GM10266 (cell line): ENCODE measurements at regions not wholly inside any gene's neighbourhood (a gene's known extent, or its start where the extent isn't known, plus 50 kb on each side); places are given as distances from the start of the nearest gene placed in this dataset.

Experiments
- DNase-seq: peaks from one replicate; pipeline ENCODE4 v3.0.0; 2012; ENCODE audit errors: extremely low spot score
- TF ChIP-seq, protein P1 (sequence below): IDR thresholded peaks from 2 replicates; pipeline ENCODE4 v1.5.1; 2012; ENCODE audit warnings: mild to moderate bottlenecking, low read depth; ENCODE audit not compliant: control insufficient read depth, insufficient read depth; ENCODE audit errors: missing control alignments

DNA sequence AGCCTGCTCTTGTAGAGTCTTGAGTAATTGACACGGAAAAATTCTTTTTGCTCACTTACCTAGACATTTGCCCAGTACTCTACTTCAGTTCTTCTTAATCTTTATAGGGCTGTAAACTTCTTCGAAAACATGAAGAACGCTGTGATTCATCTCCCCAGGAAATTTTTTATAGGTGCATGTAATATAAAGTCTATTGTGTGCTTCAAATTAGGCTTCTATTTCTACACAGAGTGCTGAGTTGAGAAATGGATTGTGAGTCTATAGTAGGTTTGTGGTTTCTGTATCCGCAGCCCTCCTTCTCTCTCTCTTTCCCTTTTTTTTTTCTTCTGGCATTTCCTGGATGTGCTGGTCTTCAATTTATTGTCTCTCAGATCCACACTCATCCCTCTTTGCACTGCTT is 183.3 kb upstream of the DCBLD2 start:
- TF ChIP-seq, protein P1, sequence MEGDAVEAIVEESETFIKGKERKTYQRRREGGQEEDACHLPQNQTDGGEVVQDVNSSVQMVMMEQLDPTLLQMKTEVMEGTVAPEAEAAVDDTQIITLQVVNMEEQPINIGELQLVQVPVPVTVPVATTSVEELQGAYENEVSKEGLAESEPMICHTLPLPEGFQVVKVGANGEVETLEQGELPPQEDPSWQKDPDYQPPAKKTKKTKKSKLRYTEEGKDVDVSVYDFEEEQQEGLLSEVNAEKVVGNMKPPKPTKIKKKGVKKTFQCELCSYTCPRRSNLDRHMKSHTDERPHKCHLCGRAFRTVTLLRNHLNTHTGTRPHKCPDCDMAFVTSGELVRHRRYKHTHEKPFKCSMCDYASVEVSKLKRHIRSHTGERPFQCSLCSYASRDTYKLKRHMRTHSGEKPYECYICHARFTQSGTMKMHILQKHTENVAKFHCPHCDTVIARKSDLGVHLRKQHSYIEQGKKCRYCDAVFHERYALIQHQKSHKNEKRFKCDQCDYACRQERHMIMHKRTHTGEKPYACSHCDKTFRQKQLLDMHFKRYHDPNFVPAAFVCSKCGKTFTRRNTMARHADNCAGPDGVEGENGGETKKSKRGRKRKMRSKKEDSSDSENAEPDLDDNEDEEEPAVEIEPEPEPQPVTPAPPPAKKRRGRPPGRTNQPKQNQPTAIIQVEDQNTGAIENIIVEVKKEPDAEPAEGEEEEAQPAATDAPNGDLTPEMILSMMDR, result no peak
- no peak for DNase-seq

DNA sequence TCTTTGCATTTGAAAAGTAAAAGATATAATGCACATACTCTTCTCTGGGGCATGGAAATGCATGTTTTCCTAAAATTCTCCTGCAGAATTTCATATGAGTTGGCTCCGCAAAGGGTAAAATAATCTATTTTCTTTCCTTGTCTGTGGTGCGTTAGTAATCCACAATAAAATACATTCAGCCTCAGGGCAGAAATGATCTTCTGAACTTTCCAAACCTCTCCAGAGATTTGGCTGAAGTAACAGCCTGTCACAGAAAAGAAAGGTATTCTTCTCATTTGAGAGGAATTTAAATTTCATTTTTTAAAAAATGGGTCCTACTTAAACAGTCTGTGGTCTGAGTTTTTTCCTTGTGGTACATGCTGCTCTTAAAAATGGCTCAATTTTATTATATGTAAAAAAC is 182.7 kb upstream of the DCBLD2 start:
- no peak for DNase-seq

DNA sequence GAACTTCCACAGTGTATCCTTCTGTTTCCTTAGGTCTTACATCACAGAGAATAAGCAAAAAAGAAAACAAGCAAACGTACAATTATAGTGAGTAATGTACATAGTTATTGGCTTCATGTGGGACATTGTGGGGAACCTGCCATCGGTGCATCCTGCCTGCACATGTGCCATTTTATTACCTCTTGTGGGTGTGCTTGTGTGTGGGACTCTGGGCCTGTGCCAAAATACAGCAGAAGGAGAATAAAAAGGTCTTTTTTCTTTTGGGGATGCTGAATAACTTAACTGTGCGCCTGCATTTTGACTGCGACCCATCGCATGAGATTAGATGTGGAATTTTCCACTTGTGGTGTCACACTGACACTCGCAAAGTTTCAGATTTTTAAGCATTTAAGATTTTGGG is 169.6 kb upstream of the DCBLD2 start:
- DNase-seq, result no peak
- TF ChIP-seq, protein P1, result no peak

More for the DNA sequence above, 182.7 kb upstream of the DCBLD2 start:
- TF ChIP-seq, protein P1, result no peak

DNA sequence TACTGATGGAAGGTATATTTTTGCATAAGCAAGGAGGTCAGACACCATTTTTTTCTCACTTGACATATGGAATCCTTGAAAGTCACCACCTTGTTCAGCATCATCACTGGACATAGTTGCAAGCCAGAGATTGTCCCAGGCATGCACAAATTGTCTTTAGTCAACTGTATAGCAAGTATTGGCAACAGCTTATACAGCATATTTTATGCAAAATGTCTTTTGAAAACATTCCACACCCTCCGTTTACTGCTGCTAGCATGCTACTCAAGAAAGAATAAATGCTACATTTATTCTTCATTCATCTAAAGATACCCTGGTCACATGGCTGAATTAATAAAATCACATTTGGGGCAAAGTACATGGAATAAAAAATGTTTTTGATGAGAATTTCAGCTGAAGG is 168.5 kb upstream of the DCBLD2 start:
- DNase-seq, result no peak
- TF ChIP-seq, protein P1, result no peak

DNA sequence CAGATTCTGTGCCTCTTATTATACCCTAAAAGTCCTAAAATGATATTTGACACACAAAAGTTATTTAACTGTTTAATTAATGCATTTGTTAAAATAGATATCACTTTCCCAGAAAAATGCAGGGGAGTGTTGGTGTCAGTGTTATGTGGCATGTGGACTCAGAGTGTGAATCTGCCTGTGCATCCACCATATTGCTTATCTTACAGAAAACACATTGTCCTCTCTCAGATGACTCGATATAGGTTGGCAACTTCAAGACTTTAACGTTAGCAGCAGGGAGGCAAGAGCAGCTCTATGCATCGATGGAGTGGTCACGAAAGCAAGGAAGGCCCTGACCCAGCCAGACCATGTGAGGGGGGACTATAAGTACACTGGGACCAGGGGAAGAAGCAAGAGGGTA is 165.4 kb upstream of the DCBLD2 start:
- no peak for DNase-seq
- TF ChIP-seq, protein P1, result no peak

DNA sequence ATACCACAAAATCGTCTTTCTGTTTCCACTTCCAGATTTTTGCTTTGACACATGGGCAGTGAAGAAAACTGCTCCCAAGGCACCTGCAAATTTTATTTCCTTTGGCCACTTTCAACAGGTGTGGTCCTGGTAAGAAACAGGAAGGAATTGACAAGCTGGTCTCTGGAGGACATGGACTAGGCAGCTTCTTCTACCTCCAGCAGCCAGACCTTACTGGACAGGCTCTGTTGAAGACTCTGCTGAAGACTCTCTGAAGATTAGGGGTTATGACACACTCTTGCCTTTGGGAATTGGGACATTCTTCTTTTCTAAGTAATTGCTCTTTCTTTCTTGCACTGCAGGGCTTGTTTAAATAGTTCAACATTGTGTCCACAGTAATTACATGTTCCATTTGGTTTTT is 147.7 kb upstream of the DCBLD2 start:
- DNase-seq, result no peak
- TF ChIP-seq, protein P1, result no peak

DNA sequence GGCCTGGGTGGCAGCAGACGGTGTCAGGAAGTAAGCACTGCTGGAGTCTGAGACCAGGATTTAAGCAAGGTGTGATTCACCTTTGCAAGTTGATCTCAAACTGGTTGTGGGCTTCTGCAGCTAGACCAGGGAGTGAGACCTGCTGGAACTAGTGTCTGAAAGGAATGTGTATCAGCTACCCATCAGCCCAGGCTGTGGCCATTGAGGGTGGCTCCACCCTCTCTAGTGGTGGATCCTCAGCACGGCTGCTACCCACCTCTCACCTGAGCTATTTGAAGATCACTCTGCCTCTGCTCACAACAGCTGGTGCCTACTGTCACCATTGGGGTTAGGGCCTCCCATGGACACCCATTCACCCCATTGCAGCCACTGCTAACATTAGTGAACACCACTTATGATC is 140.3 kb upstream of the DCBLD2 start:
- TF ChIP-seq, protein P1, result no peak

More for the DNA sequence above, 140.3 kb upstream of the DCBLD2 start:
- DNase-seq, result no peak
